Retinal pigment epithelial cell (primary cell): ENCODE measurements at regions not wholly inside any gene's neighbourhood (a gene's known extent, or its start where the extent isn't known, plus 50 kb on each side); places are given as distances from the start of the nearest gene placed in this dataset.

Experiments used
- DNase-seq: peaks from one replicate; pipeline ENCODE4 v3.0.0-alpha.2; 2010; ENCODE audit warnings: low read depth
- H3K4me3 ChIP-seq: 2 replicates; pipeline ENCODE4 v1.5.1; 2011; ENCODE audit warnings: mild to moderate bottlenecking, low read length, control low read depth, moderate library complexity
- CTCF ChIP-seq: conservative IDR thresholded peaks from 2 replicates; pipeline ENCODE4 v1.5.1; 2011; ENCODE audit warnings: low read depth, low read length, control low read depth, inconsistent platforms

GRCh38 chr15:81744364-81744763 is 301.5 kb downstream of the MEX3B start:
- DNase-seq, result no peak
- no peak for TF ChIP-seq CTCF
- H3K4me3 ChIP-seq, result no peak overlapping the region

GRCh38 chr15:81740416-81740815 is 305.4 kb downstream of the MEX3B start:
- TF ChIP-seq CTCF, result no peak
- no peak overlapping the region for H3K4me3 ChIP-seq
- no peak for DNase-seq

- no peak overlapping the region for H3K4me3 ChIP-seq
- TF ChIP-seq CTCF, result no peak
- DNase-seq, result no peak
These were observed 316.5 kb downstream of the MEX3B start for GRCh38 chr15:81729340-81729739.

GRCh38 chr15:81728726-81729125 is 317.1 kb downstream of the MEX3B start:
- TF ChIP-seq CTCF, result no peak
- no peak for DNase-seq
- no peak overlapping the region for H3K4me3 ChIP-seq

- H3K4me3 ChIP-seq, result no peak overlapping the region
- TF ChIP-seq CTCF, result no peak
- DNase-seq, result no peak
These were observed 320.2 kb downstream of the MEX3B start for GRCh38 chr15:81725590-81725989.

GRCh38 chr15:81724536-81724935 is 321.3 kb downstream of the MEX3B start:
- TF ChIP-seq CTCF, result no peak
- no peak overlapping the region for H3K4me3 ChIP-seq
- DNase-seq, result no peak

GRCh38 chr15:81723701-81724100 is 322.1 kb downstream of the MEX3B start:
- no peak for DNase-seq
- TF ChIP-seq CTCF, result no peak
- H3K4me3 ChIP-seq, result no peak overlapping the region
